Calu3 (cell line): ENCODE measurements at regions not wholly inside any gene's neighbourhood (a gene's known extent, or its start where the extent isn't known, plus 50 kb on each side); places are given as distances from the start of the nearest gene placed in this dataset.
A peak's percentile ranks its signal among the peaks of the same experiment; 100 is the strongest.

ENCODE experiments used
- BruUV-seq: library from RNA; stranded (reverse); fragments of 400-500 nt; replicated peaks from 2 replicates; lab custom pipeline; 2021; lab: Mats Ljungman, UMichigan
- CTCF ChIA-PET: fragments of 300-600 bp; sonication (Branson Sonifier 250); formaldehyde crosslinking; loops from one replicate; lab custom pipeline; 2022; ENCODE audit warnings: antibody characterized with exemption; lab: Charles Lee
- DNase-seq: peaks from one replicate; pipeline ENCODE4 v3.0.0; 2022
- H3K27ac Mint-ChIP-seq: one replicate; pipeline ENCODE4 v1.8.0; 2022; ENCODE audit warnings: mixed read lengths; ENCODE audit not compliant: unreplicated experiment
- H3K27me3 Mint-ChIP-seq: one replicate; pipeline ENCODE4 v1.8.0; 2022; ENCODE audit warnings: mixed read lengths; ENCODE audit not compliant: unreplicated experiment
- H3K36me3 Mint-ChIP-seq: one replicate; pipeline ENCODE4 v1.8.0; 2022; ENCODE audit warnings: mild to moderate bottlenecking, moderate library complexity, mixed read lengths; ENCODE audit not compliant: insufficient read depth, unreplicated experiment
- H3K4me1 Mint-ChIP-seq: one replicate; pipeline ENCODE4 v1.8.0; 2022; ENCODE audit warnings: mild to moderate bottlenecking, low read depth, mixed read lengths; ENCODE audit not compliant: unreplicated experiment
- H3K4me3 Mint-ChIP-seq: one replicate; pipeline ENCODE4 v1.8.0; 2022; ENCODE audit warnings: mild to moderate bottlenecking, low read depth, moderate library complexity, mixed read lengths; ENCODE audit not compliant: unreplicated experiment
- H3K9me3 Mint-ChIP-seq: one replicate; pipeline ENCODE4 v1.8.0; 2022; ENCODE audit warnings: low read depth, mixed read lengths; ENCODE audit not compliant: unreplicated experiment
- CTCF ChIP-seq: fragments of 200-600 bp; IDR thresholded peaks from one replicate; pipeline ENCODE4 v1.8.0; 2022; ENCODE audit warnings: antibody characterized with exemption; ENCODE audit not compliant: unreplicated experiment
- intact Hi-C: fragments of 100-400 bp; cut with micrococcal nuclease; formaldehyde crosslinking; loops from one replicate; pipeline ENCODE4 v1.10.0; 2022; ENCODE audit not compliant: unreplicated experiment

- CTCF ChIA-PET, result no interaction called here
- Mint-ChIP-seq H3K27ac (no peak overlapping the region), H3K4me1 (peaks cover 14% of the 10 kb centered on the region), H3K27me3 (peaks cover 15% of the 10 kb centered on the region), H3K36me3 (no peaks in the 10 kb centered on the region), H3K4me3 (no peak overlapping the region), H3K9me3 (no peaks in the 10 kb centered on the region)
- intact Hi-C loops, result no loop called here
- TF ChIP-seq CTCF, result no peak
- BruUV-seq, result no TSS peak
- DNase-seq, result no peak
Measured at GRCh38 chr18:46341986-46342525, 237.9 kb downstream of the HAUS1 start.

GRCh38 chr18:46343456-46343855, 239.3 kb downstream of the HAUS1 start:
- Mint-ChIP-seq H3K4me1 (peaks cover 14% of the 10 kb centered on the region), H3K4me3 (no peak overlapping the region), H3K27me3 (peaks cover 12% of the 10 kb centered on the region), H3K27ac (no peak overlapping the region), H3K9me3 (no peaks in the 10 kb centered on the region), H3K36me3 (no peaks in the 10 kb centered on the region)
- CTCF ChIA-PET, result no interaction called here
- intact Hi-C loops, result no loop called here
- TF ChIP-seq CTCF, result no peak
- BruUV-seq, result no TSS peak
- no peak for DNase-seq

- Mint-ChIP-seq H3K4me3 (no peak overlapping the region), H3K27me3 (peaks cover 8% of the 10 kb centered on the region), H3K9me3 (no peaks in the 10 kb centered on the region), H3K4me1 (peaks cover 9% of the 10 kb centered on the region), H3K36me3 (no peaks in the 10 kb centered on the region), H3K27ac (no peak overlapping the region)
- no peak for TF ChIP-seq CTCF
- CTCF ChIA-PET, result interaction anchor here (0.8 kb wide), 1 partner anchor 62 kb away, joined by 6 read pairs; no protein-coding TSS in a partner anchor
- BruUV-seq, result no TSS peak
- intact Hi-C loops, result no loop called here
- DNase-seq, result peak; percentile 50
Measured at GRCh38 chr18:46343931-46344372, 239.8 kb downstream of the HAUS1 start.

GRCh38 chr18:46344416-46345180, 240.4 kb downstream of the HAUS1 start:
- Mint-ChIP-seq H3K36me3 (no peaks in the 10 kb centered on the region), H3K4me3 (no peak overlapping the region), H3K9me3 (no peaks in the 10 kb centered on the region), H3K4me1 (peaks cover 6% of the 10 kb centered on the region), H3K27me3 (peaks cover 8% of the 10 kb centered on the region), H3K27ac (no peak overlapping the region)
- DNase-seq, result no peak
- no peak for TF ChIP-seq CTCF
- intact Hi-C loops, result no loop called here
- CTCF ChIA-PET, result interaction anchor here (0.8 kb wide), 1 partner anchor 63 kb away, joined by 6 read pairs; no protein-coding TSS in a partner anchor
- BruUV-seq, result no TSS peak
